Liver (tissue), 8 donors: ENCODE measurements at regions not wholly inside any gene's neighbourhood (a gene's known extent, or its start where the extent isn't known, plus 50 kb on each side); places are given as distances from the start of the nearest gene placed in this dataset.

Experiments used
- DNase-seq: peaks from one replicate; pipeline ENCODE4 v3.0.0-alpha.2; 2017; ENCODE audit warnings: low spot score
- H3K27ac ChIP-seq, 2 donors: one replicate each; pipeline ENCODE4 v1.7.0; 2013; ENCODE audit warnings: inconsistent platforms in 2 of 2, low read length in 2 of 2, control low read depth in 1 of 2, low read depth in 1 of 2, mild to moderate bottlenecking in 1 of 2
- H3K27me3 ChIP-seq, 4 donors: one replicate each; pipeline versions ENCODE4 v1.6.1 to v1.7.0; 2013; ENCODE audit warnings: low read length in 3 of 4, inconsistent platforms in 1 of 4, mild to moderate bottlenecking in 1 of 4, moderate library complexity in 1 of 4; ENCODE audit not compliant: control insufficient read depth in 4 of 4, insufficient read depth in 4 of 4
- H3K36me3 ChIP-seq, 4 donors: one replicate each; pipeline versions ENCODE4 v1.6.1 to v1.7.0; 2013; ENCODE audit warnings: low read length in 3 of 4, mild to moderate bottlenecking in 3 of 4, low read depth in 1 of 4, moderate library complexity in 1 of 4; ENCODE audit not compliant: control insufficient read depth in 4 of 4, insufficient read depth in 3 of 4
- H3K4me1 ChIP-seq, 4 donors: one replicate each; pipeline versions ENCODE4 v1.6.1 to v1.7.0; 2013; ENCODE audit warnings: low read length in 3 of 4, mild to moderate bottlenecking in 3 of 4, moderate library complexity in 1 of 4; ENCODE audit not compliant: control insufficient read depth in 4 of 4, insufficient read depth in 4 of 4
- H3K4me3 ChIP-seq, 3 donors: one replicate each; pipeline versions ENCODE4 v1.6.1 to v1.7.0; 2013; ENCODE audit warnings: low read length in 3 of 3, control low read depth in 1 of 3, low read depth in 1 of 3, mild to moderate bottlenecking in 1 of 3
- H3K9ac ChIP-seq, 2 donors: one replicate each; pipeline ENCODE4 v1.7.0; 2013; ENCODE audit warnings: low read length in 2 of 2, mild to moderate bottlenecking in 2 of 2, moderate library complexity in 2 of 2, control low read depth in 1 of 2, low read depth in 1 of 2
- H3K9me3 ChIP-seq, 4 donors: one replicate each; pipeline versions ENCODE4 v1.6.1 to v1.7.0; 2013; ENCODE audit warnings: low read length in 3 of 4; ENCODE audit not compliant: control insufficient read depth in 4 of 4
- ATF3 ChIP-seq: IDR thresholded peaks from 2 replicates; pipeline ENCODE4 v1.6.1; 2016; ENCODE audit warnings: antibody characterized with exemption
- CTCF ChIP-seq: fragments of 150-350 bp; IDR thresholded peaks from 2 replicates; pipeline ENCODE4 v1.5.1; 2017; ENCODE audit warnings: improper control_type of control experiment, low read depth, low read length; ENCODE audit not compliant: missing input control
- EGR1 ChIP-seq, 2 donors: IDR thresholded peaks; 2 replicates each; pipeline ENCODE4 v1.6.1; 2016 to 2018; ENCODE audit warnings: antibody characterized with exemption in 2 of 2, low read depth in 2 of 2
- FOXA1 ChIP-seq: IDR thresholded peaks from 2 replicates; pipeline ENCODE4 v1.6.1; 2016; ENCODE audit warnings: antibody characterized with exemption
- FOXA2 ChIP-seq: IDR thresholded peaks from 2 replicates; pipeline ENCODE4 v1.6.1; 2016; ENCODE audit warnings: antibody characterized with exemption
- GABPA ChIP-seq, 2 donors: IDR thresholded peaks in 1 of 2; conservative IDR thresholded peaks in 1 of 2; 2 replicates each; pipeline ENCODE4 v1.6.1; 2016; ENCODE audit warnings: antibody characterized with exemption in 2 of 2, mild to moderate bottlenecking in 1 of 2, moderate library complexity in 1 of 2
- HNF4A ChIP-seq, 2 donors: conservative IDR thresholded peaks; 2 replicates each; pipeline ENCODE4 v1.6.1; 2016; ENCODE audit warnings: antibody characterized with exemption in 2 of 2, mild to moderate bottlenecking in 2 of 2
- HNF4G ChIP-seq: IDR thresholded peaks from 2 replicates; pipeline ENCODE4 v1.6.1; 2016; ENCODE audit warnings: antibody characterized with exemption
- JUND ChIP-seq, 2 donors: IDR thresholded peaks; 2 replicates each; pipeline ENCODE4 v1.6.1; 2016; ENCODE audit warnings: antibody characterized with exemption in 2 of 2
- NR2F2 ChIP-seq: IDR thresholded peaks from 2 replicates; pipeline ENCODE4 v1.6.1; 2016; ENCODE audit warnings: antibody characterized with exemption
- RAD21 ChIP-seq, 2 donors: IDR thresholded peaks; 2 replicates each; pipeline ENCODE4 v1.6.1; 2016; ENCODE audit warnings: antibody characterized with exemption in 2 of 2, mild to moderate bottlenecking in 2 of 2
- REST ChIP-seq: IDR thresholded peaks from 2 replicates; pipeline ENCODE4 v1.6.1; 2016; ENCODE audit warnings: antibody characterized with exemption, mild to moderate bottlenecking
- RXRA ChIP-seq, 2 donors: IDR thresholded peaks; 2 replicates each; pipeline ENCODE4 v1.6.1; 2017 to 2018; ENCODE audit warnings: antibody characterized with exemption in 2 of 2, mild to moderate bottlenecking in 1 of 2
- SP1 ChIP-seq: IDR thresholded peaks from 2 replicates; pipeline ENCODE4 v1.6.1; 2018; ENCODE audit warnings: antibody characterized with exemption, mild to moderate bottlenecking
- TAF1 ChIP-seq: conservative IDR thresholded peaks from 2 replicates; pipeline ENCODE4 v1.6.1; 2016; ENCODE audit warnings: antibody characterized with exemption, mild to moderate bottlenecking
- YY1 ChIP-seq: IDR thresholded peaks from 2 replicates; pipeline ENCODE4 v1.6.1; 2016; ENCODE audit warnings: antibody characterized with exemption, mild to moderate bottlenecking
- ZBTB33 ChIP-seq: IDR thresholded peaks from 2 replicates; pipeline ENCODE4 v1.6.1; 2016; ENCODE audit warnings: antibody characterized with exemption
- WGBS: extraction: QIAGEN DNeasy Blood & Tissue Kit; methylation state at CpG from one replicate; pipeline ENCODE4 v1.1.7; 2013; 5-methylcytosine and 5-hydroxymethylcytosine counted together
- donor health status: healthy.
- donor health status: healthy.
- donor health status: healthy.
- donor health status: healthy.
- donor health status: healthy.

GRCh38 chr5:3251784-3252183 is 343.8 kb upstream of the IRX1 start:
- Histone ChIP-seq H3K27ac (no peak overlapping the region), H3K27me3 (peaks cover 0 to 2% (median 0%) of the 10 kb centered on the region in 4 donors), H3K4me3 (no peak overlapping the region), H3K9ac (no peak overlapping the region), H3K36me3 (no peaks in the 10 kb centered on the region), H3K4me1 (no peaks in the 10 kb centered on the region), H3K9me3 (no peaks in the 10 kb centered on the region)
- TF ChIP-seq TAF1 = no peak
- TF ChIP-seq GABPA (IDR thresholded peaks at IDR 0.05 in 1 of 2, conservative IDR thresholded peaks at IDR 0.05 in 1 of 2) = no peak
- no peak for TF ChIP-seq NR2F2
- no peak for TF ChIP-seq ZBTB33
- no peak for TF ChIP-seq RXRA (IDR thresholded peaks at IDR 0.05)
- no peak for TF ChIP-seq HNF4G
- TF ChIP-seq REST = no peak
- TF ChIP-seq ATF3 = no peak
- no peak for TF ChIP-seq HNF4A (conservative IDR thresholded peaks at IDR 0.05)
- no peak for TF ChIP-seq YY1
- TF ChIP-seq FOXA2 = no peak
- no peak for TF ChIP-seq SP1
- no peak for TF ChIP-seq EGR1 (IDR thresholded peaks at IDR 0.05; ENCODE audit: low read depth in 2 of 2)
- TF ChIP-seq CTCF = no peak
- TF ChIP-seq JUND (IDR thresholded peaks at IDR 0.05) = no peak
- TF ChIP-seq FOXA1 = no peak
- TF ChIP-seq RAD21 (IDR thresholded peaks at IDR 0.05) = no peak
- 19% methylated on average over 5 of the region's 5 CpGs for WGBS
- no peak for DNase-seq

GRCh38 chr5:3249401-3249800 is 346.2 kb upstream of the IRX1 start:
- H3K9ac ChIP-seq = no peak overlapping the region
- no peak overlapping the region for H3K4me3 ChIP-seq
- no peaks in the 10 kb centered on the region for H3K4me1 ChIP-seq
- peaks cover 0 to 2% (median 0%) of the 10 kb centered on the region in 4 donors for H3K27me3 ChIP-seq
- H3K27ac ChIP-seq = no peak overlapping the region
- WGBS = 60% methylated on average over 2 of the region's 2 CpGs
- H3K9me3 ChIP-seq = peaks cover 2 to 6% (median 2%) of the 10 kb centered on the region in 4 donors
- DNase-seq = no peak
- TF ChIP-seq EGR1 (IDR thresholded peaks at IDR 0.05; ENCODE audit: low read depth in 2 of 2) (no peak), GABPA (IDR thresholded peaks at IDR 0.05 in 1 of 2, conservative IDR thresholded peaks at IDR 0.05 in 1 of 2) (no peak), FOXA2 (no peak), JUND (IDR thresholded peaks at IDR 0.05) (no peak), ZBTB33 (no peak), FOXA1 (no peak)
- H3K36me3 ChIP-seq = no peaks in the 10 kb centered on the region
